Sigmoid colon (tissue), 4 donors: ENCODE measurements at regions not wholly inside any gene's neighbourhood (a gene's known extent, or its start where the extent isn't known, plus 50 kb on each side); places are given as distances from the start of the nearest gene placed in this dataset.

Source experiments
- POLR2A ChIP-seq, 2 donors: fragments of 450-650 bp; IDR thresholded peaks; one replicate each; pipeline ENCODE4 v1.6.1; 2016; ENCODE audit warnings: antibody characterized with exemption in 2 of 2, mild to moderate bottlenecking in 2 of 2, moderate library complexity in 2 of 2
- POLR2AphosphoS5 ChIP-seq, 4 donors: sonication (generic); formaldehyde crosslinking; IDR thresholded peaks; one replicate each; pipeline ENCODE4 v1.6.1; 2017; ENCODE audit warnings: antibody characterized with exemption in 4 of 4
- TF ChIP-seq, protein P1 (sequence below), 4 experiments: fragments of 450-650 bp in 3 of 4; fragments of 200-600 bp in 1 of 4; IDR thresholded peaks; one replicate each; pipeline ENCODE4 v1.5.1; 2016 to 2019; ENCODE audit warnings: antibody characterized with exemption in 4 of 4, mild to moderate bottlenecking in 3 of 4, moderate library complexity in 2 of 4

DNA sequence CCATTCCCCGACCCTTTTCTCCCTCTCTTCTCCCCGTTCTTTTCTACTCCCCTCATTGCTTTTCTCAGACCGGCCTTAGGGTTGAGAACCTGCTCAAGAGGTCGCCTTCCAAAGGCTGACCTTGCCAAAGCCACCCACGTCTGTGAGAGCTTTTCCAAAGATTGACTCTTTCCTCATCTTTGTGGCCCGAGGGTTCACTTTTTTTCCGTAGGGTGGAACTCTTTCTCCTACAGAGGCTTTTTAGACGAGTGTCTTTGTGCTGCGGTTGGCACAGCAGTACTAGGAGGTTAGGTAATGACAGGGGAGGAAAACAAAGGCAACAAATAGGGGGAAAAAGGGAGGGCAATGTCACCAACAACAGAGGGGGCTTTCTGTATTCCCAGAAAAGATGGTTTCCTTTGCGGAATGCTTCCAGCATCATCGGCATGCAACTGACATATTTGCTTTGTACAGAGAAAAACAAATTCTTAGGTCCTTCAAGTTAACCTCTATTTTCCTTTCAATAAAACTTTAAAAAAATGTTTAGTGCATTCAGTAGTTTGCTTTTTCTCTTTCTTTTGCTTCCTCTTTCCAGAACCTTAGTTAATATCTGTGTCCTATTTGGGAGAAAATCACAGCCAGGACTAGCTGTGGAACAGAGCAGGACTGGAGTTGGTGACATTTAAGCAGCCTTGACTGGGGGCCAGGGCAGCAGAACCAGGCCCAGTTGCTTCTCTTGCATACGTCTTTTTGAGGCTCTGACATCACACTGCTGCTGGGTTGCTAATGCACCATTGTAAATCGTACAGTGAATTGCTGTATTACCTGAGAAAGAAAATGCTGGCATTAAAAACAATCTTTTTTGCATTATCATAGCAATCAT, 188.1 kb upstream of the FANCL start:
- TF ChIP-seq POLR2A (IDR thresholded peaks at IDR 0.05) (no peak), POLR2AphosphoS5 (IDR thresholded peaks at IDR 0.05) (no peak)
- TF ChIP-seq, protein P1, sequence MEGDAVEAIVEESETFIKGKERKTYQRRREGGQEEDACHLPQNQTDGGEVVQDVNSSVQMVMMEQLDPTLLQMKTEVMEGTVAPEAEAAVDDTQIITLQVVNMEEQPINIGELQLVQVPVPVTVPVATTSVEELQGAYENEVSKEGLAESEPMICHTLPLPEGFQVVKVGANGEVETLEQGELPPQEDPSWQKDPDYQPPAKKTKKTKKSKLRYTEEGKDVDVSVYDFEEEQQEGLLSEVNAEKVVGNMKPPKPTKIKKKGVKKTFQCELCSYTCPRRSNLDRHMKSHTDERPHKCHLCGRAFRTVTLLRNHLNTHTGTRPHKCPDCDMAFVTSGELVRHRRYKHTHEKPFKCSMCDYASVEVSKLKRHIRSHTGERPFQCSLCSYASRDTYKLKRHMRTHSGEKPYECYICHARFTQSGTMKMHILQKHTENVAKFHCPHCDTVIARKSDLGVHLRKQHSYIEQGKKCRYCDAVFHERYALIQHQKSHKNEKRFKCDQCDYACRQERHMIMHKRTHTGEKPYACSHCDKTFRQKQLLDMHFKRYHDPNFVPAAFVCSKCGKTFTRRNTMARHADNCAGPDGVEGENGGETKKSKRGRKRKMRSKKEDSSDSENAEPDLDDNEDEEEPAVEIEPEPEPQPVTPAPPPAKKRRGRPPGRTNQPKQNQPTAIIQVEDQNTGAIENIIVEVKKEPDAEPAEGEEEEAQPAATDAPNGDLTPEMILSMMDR (IDR thresholded peaks at IDR 0.05), result no peak
